ENCODE measurements at regions not wholly inside any gene's neighbourhood (a gene's known extent, or its start where the extent isn't known, plus 50 kb on each side); places are given as distances from the start of the nearest gene placed in this dataset.

DNA sequence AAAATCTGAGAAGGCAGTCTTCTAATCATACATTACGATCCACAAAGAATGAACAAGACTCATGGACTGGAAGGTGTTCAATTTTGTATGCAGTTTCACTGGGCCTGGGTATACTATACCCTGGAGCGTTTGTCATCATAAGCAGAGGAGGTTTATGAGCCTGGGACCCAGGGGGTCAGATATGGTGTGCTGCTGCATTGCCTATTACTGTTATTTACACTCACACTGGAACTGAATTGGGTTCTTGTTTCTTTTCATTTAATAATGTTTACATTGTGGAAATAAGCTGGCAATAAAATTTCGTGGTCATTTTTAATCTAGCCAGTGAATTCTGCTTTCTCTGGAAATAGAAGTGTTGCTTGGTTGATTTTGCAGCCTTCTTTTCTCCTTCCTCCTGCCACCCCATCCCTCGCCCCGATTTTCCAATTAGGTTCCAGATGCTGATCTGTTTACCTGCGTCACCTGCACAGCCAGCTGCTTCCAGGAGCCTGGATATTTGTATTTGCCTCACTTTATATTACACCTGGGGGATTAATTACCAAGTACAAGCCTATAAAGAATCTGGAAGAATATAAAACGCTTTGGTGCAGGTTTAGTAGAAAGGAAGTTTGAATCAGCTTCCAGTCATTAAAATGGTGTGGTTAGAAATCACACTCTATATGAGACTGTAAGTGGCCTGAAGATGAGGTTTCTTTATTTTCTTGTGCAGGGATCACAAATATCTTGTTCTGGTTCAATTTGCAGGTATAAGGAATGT, 234.4 kb downstream of the SOCS6 start:
- TF ChIP-seq, protein P1, sequence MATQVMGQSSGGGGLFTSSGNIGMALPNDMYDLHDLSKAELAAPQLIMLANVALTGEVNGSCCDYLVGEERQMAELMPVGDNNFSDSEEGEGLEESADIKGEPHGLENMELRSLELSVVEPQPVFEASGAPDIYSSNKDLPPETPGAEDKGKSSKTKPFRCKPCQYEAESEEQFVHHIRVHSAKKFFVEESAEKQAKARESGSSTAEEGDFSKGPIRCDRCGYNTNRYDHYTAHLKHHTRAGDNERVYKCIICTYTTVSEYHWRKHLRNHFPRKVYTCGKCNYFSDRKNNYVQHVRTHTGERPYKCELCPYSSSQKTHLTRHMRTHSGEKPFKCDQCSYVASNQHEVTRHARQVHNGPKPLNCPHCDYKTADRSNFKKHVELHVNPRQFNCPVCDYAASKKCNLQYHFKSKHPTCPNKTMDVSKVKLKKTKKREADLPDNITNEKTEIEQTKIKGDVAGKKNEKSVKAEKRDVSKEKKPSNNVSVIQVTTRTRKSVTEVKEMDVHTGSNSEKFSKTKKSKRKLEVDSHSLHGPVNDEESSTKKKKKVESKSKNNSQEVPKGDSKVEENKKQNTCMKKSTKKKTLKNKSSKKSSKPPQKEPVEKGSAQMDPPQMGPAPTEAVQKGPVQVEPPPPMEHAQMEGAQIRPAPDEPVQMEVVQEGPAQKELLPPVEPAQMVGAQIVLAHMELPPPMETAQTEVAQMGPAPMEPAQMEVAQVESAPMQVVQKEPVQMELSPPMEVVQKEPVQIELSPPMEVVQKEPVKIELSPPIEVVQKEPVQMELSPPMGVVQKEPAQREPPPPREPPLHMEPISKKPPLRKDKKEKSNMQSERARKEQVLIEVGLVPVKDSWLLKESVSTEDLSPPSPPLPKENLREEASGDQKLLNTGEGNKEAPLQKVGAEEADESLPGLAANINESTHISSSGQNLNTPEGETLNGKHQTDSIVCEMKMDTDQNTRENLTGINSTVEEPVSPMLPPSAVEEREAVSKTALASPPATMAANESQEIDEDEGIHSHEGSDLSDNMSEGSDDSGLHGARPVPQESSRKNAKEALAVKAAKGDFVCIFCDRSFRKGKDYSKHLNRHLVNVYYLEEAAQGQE (IDR thresholded peaks at IDR 0.05; ENCODE audit: insufficient read depth in 1 of 2, low read depth in 2 of 2, low read length in 1 of 2): no peak
- TF ChIP-seq, protein P2, sequence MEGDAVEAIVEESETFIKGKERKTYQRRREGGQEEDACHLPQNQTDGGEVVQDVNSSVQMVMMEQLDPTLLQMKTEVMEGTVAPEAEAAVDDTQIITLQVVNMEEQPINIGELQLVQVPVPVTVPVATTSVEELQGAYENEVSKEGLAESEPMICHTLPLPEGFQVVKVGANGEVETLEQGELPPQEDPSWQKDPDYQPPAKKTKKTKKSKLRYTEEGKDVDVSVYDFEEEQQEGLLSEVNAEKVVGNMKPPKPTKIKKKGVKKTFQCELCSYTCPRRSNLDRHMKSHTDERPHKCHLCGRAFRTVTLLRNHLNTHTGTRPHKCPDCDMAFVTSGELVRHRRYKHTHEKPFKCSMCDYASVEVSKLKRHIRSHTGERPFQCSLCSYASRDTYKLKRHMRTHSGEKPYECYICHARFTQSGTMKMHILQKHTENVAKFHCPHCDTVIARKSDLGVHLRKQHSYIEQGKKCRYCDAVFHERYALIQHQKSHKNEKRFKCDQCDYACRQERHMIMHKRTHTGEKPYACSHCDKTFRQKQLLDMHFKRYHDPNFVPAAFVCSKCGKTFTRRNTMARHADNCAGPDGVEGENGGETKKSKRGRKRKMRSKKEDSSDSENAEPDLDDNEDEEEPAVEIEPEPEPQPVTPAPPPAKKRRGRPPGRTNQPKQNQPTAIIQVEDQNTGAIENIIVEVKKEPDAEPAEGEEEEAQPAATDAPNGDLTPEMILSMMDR (IDR thresholded peaks at IDR 0.05): no peak
